Lower leg skin (tissue), 4 donors: ENCODE measurements at regions not wholly inside any gene's neighbourhood (a gene's known extent, or its start where the extent isn't known, plus 50 kb on each side); places are given as distances from the start of the nearest gene placed in this dataset.

ENCODE experiments used
- DNase-seq, 2 donors: peaks; one replicate each; pipeline ENCODE4 v3.0.0-alpha.2; 2019; ENCODE audit warnings: low spot score in 2 of 2
- H3K4me3 ChIP-seq: fragments of 200-600 bp; sonication (generic); 2 replicates; pipeline ENCODE4 v1.5.1; 2017; ENCODE audit warnings: mild to moderate bottlenecking, low read depth; ENCODE audit not compliant: poor library complexity, severe bottlenecking
- CTCF ChIP-seq, 3 donors: fragments of 450-650 bp; IDR thresholded peaks; one replicate each; pipeline ENCODE4 v1.5.1; 2016; ENCODE audit warnings: antibody characterized with exemption in 3 of 3, mild to moderate bottlenecking in 3 of 3, moderate library complexity in 2 of 3
- POLR2A ChIP-seq, 2 donors: fragments of 450-650 bp; IDR thresholded peaks; one replicate each; pipeline ENCODE4 v1.6.1; 2016 to 2017; ENCODE audit warnings: antibody characterized with exemption in 2 of 2, mild to moderate bottlenecking in 1 of 2, moderate library complexity in 1 of 2
- WGBS, 2 donors: methylation state at CpG; one replicate each; pipeline ENCODE4 v1.1.5; 2018; 5-methylcytosine and 5-hydroxymethylcytosine counted together
- intact Hi-C: fragments of 100-400 bp; cut with DNase I; formaldehyde crosslinking; loops from one replicate; pipeline ENCODE4 v1.15.0; 2023; ENCODE audit warnings: low total_unique reads

- TF ChIP-seq POLR2A (IDR thresholded peaks at IDR 0.05) (no peak), CTCF (IDR thresholded peaks at IDR 0.05) (no peak)
- H3K4me3 ChIP-seq: no peak overlapping the region
- DNase-seq: peak in 1 of 2 donors; percentile 42
- intact Hi-C loops: no loop called here
- 51 to 64% methylated on average over 7 of the region's 7 CpGs for WGBS, 2 donors
These were observed 789.0 kb downstream of the TBC1D22A start for GRCh38 chr22:47551431-47551775.

DNA sequence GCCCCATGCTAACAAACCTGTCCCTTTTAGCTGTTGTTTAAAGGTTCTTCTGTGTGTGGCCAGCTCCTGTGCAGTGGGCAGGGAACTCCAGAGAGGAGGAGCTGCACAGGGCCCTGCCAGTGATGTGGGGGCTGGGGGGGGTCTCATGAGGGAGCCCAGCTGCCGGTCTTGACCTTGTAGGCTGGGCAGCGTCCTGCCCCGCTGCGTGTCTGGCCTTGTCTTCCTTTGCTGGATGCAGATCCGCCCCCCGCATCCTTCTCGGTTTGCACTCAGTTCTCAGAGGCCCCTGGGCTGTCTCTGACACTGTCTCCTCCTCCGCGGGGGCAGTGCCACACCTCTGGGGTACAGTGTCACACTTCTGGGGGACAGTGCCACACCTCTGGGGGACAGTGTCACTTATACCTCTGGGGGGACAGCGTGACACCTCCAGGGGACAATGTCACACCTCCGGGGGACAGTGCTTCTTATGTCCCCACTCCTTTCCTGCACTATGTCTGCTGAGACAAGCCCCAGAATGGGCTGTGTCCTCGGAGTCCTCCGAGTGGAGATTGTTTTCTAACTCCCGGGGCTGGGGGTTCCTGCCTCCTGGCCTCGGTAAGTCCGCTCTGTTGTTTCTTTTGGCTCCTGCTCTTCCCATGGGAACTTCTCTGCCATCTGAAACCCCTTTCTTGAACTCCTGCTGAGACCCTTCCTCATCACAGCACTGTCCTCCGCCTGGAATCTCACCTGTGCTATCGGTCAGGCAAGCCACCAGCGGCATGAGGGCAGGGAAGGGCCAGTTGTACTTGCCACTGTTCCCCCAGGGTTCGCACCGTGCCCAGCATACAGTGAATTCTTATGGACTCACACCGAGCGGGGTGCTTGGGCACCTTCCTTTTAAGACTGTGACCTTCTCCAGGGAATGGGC lies 788.3 kb downstream of the TBC1D22A start:
- intact Hi-C loops: no loop called here

GRCh38 chr22:47549741-47550340 lies 787.4 kb downstream of the TBC1D22A start:
- no peak overlapping the region for H3K4me3 ChIP-seq
- WGBS, 2 donors: 52 to 56% methylated on average over 17 of the region's 17 CpGs
- intact Hi-C loops: no loop called here
- TF ChIP-seq POLR2A (IDR thresholded peaks at IDR 0.05) (no peak), CTCF (IDR thresholded peaks at IDR 0.05) (no peak)
- peak in 1 of 2 donors; percentile 78 for DNase-seq

More for the DNA sequence above, 788.3 kb downstream of the TBC1D22A start:
- TF ChIP-seq CTCF (IDR thresholded peaks at IDR 0.05) (no peak), POLR2A (IDR thresholded peaks at IDR 0.05) (no peak)
- no peak overlapping the region for H3K4me3 ChIP-seq
- peak in 1 of 2 donors; percentile 70 for DNase-seq
- 38 to 47% methylated on average over 21 to 22 of the region's 23 CpGs for WGBS, 2 donors

- no peak overlapping the region for H3K4me3 ChIP-seq
- intact Hi-C loops: no loop called here
- 69 to 74% methylated on average over 9 to 12 of the region's 12 CpGs for WGBS, 2 donors
- no peak for TF ChIP-seq CTCF (IDR thresholded peaks at IDR 0.05)
- TF ChIP-seq POLR2A (IDR thresholded peaks at IDR 0.05): no peak
- peak in 1 of 2 donors; percentile 50 for DNase-seq
These were observed 786.7 kb downstream of the TBC1D22A start for GRCh38 chr22:47548953-47549740.

DNA sequence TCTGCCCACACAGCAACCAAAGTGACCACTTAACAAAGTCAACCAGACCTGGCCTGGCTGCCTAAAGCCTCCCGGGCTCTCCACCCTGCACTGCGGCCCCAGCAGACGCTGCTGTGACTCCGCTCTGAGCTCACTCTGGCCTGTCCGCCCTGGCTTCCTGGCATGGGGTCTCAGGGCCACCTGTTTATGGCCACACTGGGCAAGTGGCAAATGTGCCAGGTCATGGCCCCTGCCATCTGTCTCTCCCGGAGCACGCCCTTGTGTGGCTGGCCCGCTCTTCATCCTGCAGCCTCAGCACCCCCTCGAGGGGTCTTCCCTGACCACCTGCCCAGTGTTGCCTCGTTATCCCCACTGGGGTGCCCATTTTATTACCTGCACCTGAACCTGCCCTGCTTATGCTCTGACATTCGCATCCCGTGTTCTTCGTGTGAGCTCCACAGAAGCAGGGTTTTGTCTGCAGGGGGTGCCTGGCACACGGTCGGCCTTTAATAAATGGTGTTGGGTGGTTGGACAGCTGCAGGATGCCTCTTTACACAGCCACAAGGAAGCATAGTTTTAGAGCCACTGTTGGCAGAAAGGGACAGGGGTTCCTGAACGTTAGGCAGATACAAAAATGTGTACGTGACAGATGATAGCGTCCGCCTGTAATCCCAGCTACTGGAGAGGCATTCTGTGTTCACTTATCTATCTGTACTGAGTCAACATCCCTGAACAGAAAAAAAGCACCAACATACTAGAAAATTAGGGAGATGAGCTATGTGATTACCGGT lies 785.6 kb downstream of the TBC1D22A start:
- peak in 1 of 2 donors; percentile 68 for DNase-seq
- intact Hi-C loops: no loop called here
- WGBS, 2 donors: 83 to 84% methylated on average over 20 of the region's 20 CpGs
- TF ChIP-seq POLR2A (IDR thresholded peaks at IDR 0.05) (no peak), CTCF (IDR thresholded peaks at IDR 0.05) (no peak)
- no peak overlapping the region for H3K4me3 ChIP-seq
